ENCODE measurements at regions not wholly inside any gene's neighbourhood (a gene's known extent, or its start where the extent isn't known, plus 50 kb on each side); places are given as distances from the start of the nearest gene placed in this dataset.

DNA sequence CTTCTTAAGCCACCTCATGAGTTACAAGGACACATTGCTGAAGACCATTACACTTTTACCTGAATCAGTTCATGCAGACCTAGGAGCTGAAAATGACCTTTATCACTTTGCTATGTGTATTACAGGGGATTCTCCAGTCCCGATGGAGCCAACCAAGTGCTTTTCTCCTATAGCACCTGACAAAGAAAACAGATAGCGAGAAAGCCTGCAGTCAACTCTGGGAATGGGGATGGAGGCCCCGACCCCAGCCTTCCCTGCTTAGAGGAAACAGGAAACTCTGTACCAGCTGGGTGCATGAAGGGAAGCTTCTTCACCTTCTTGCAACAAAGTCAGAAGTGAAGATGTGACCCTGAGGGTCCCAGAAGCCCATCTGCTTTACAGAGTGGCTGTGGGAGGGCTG, 168.3 kb upstream of the SEMA6D start:
- Histone ChIP-seq H3K9me1 (ENCODE audit: insufficient read depth, low read length) (no peaks in the 10 kb centered on the region), H2BK5ac (ENCODE audit: low read depth, low read length, poor library complexity, severe bottlenecking) (no peak overlapping the region), H4K8ac (ENCODE audit: low read depth in 2 of 2, low read length in 2 of 2) (no peak overlapping the region), H4K91ac (ENCODE audit: insufficient read depth, low read depth, low read length) (no peak overlapping the region), H3K27me3 (ENCODE audit: control insufficient read depth, insufficient read depth, low read length) (no peaks in the 10 kb centered on the region; the same call in 1 of the 2 replicates), H3K9ac (ENCODE audit: low read depth, low read length) (no peak overlapping the region), H4K20me1 (ENCODE audit: insufficient read depth, low read length) (no peaks in the 10 kb centered on the region), H3K14ac (replicated peaks; ENCODE audit: low read depth, low read length) (no peak overlapping the region), H3K4ac (ENCODE audit: low read depth, low read length) (no peak overlapping the region), H3K18ac (ENCODE audit: low read depth, low read length) (no peak overlapping the region), H3K4me2 (ENCODE audit: low read depth, low read length) (no peak overlapping the region), H3K23ac (ENCODE audit: low read depth, low read length) (no peak overlapping the region), H3K56ac (ENCODE audit: extremely low read depth, insufficient read depth, low read length) (no peak overlapping the region), H3K4me3 (ENCODE audit: insufficient read depth, low read depth, low read length) (no peak overlapping the region), H3K79me1 (ENCODE audit: low read depth in 1 of 2, low read length in 2 of 2) (no peaks in the 10 kb centered on the region), H3K4me1 (ENCODE audit: control insufficient read depth, insufficient read depth, low read length) (no peaks in the 10 kb centered on the region), H2AFZ (replicated peaks; ENCODE audit: low read length, poor library complexity) (no peak overlapping the region), H4K5ac (ENCODE audit: low read depth, low read length) (no peak overlapping the region), H2BK15ac (ENCODE audit: low read depth, low read length) (no peak overlapping the region), H2BK20ac (ENCODE audit: low read depth, low read length) (no peak overlapping the region), H3K27ac (ENCODE audit: insufficient read depth, low read length) (no peak overlapping the region), H2BK120ac (ENCODE audit: low read depth, low read length) (no peak overlapping the region), H3K9me3 (ENCODE audit: control insufficient read depth, insufficient read depth, low read length) (no peaks in the 10 kb centered on the region), H2AK5ac (ENCODE audit: low read depth, low read length) (no peak overlapping the region), H2AK9ac (replicated peaks; ENCODE audit: low read depth, low read length, poor library complexity) (no peak overlapping the region), H3K36me3 (ENCODE audit: control insufficient read depth, insufficient read depth, low read length) (no peaks in the 10 kb centered on the region)
- ATAC-seq (ENCODE audit: low read depth), result no peak
- dilution Hi-C loops (cut with HindIII; ENCODE audit: low sequenced_read_pairs, unreplicated experiment), result no loop called here
- ChIA-PET CTCF (interaction anchor here (0.6 kb wide), 1 partner anchor 347 kb away, joined by 3 read pairs; no protein-coding TSS in a partner anchor), POLR2A (ENCODE audit: unreplicated experiment) (no interaction called here)
- in situ Hi-C loops (cut with MboI; ENCODE audit: low sequenced_read_pairs), result no loop called here
- BruUV-seq (replicated peaks), result no TSS peak
- no CpG with 5 or more reads among the region's 3 CpGs for WGBS, 2 experiments (ENCODE audit: extremely low coverage in 2 of 2, insufficient read length in 1 of 2)
- no peak for TF ChIP-seq SMC3 (IDR thresholded peaks at IDR 0.05; ENCODE audit: low read depth, low read length)
- TF ChIP-seq FOS (IDR thresholded peaks at IDR 0.05; ENCODE audit: low read depth, low read length), result no peak
- TF ChIP-seq, protein P1, sequence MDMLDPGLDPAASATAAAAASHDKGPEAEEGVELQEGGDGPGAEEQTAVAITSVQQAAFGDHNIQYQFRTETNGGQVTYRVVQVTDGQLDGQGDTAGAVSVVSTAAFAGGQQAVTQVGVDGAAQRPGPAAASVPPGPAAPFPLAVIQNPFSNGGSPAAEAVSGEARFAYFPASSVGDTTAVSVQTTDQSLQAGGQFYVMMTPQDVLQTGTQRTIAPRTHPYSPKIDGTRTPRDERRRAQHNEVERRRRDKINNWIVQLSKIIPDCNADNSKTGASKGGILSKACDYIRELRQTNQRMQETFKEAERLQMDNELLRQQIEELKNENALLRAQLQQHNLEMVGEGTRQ (IDR thresholded peaks at IDR 0.05; ENCODE audit: low read depth, low read length), result no peak
- TF ChIP-seq BHLHE40 (IDR thresholded peaks at IDR 0.05; ENCODE audit: low read depth, low read length), result no peak
- TF ChIP-seq, protein P2, sequence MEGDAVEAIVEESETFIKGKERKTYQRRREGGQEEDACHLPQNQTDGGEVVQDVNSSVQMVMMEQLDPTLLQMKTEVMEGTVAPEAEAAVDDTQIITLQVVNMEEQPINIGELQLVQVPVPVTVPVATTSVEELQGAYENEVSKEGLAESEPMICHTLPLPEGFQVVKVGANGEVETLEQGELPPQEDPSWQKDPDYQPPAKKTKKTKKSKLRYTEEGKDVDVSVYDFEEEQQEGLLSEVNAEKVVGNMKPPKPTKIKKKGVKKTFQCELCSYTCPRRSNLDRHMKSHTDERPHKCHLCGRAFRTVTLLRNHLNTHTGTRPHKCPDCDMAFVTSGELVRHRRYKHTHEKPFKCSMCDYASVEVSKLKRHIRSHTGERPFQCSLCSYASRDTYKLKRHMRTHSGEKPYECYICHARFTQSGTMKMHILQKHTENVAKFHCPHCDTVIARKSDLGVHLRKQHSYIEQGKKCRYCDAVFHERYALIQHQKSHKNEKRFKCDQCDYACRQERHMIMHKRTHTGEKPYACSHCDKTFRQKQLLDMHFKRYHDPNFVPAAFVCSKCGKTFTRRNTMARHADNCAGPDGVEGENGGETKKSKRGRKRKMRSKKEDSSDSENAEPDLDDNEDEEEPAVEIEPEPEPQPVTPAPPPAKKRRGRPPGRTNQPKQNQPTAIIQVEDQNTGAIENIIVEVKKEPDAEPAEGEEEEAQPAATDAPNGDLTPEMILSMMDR (conservative IDR thresholded peaks at IDR 0.05; ENCODE audit: low read depth, low read length), result no peak
- intact Hi-C loops (cut with micrococcal nuclease), result no loop called here
- no peak for DNase-seq

All from IMR-90 (cell line).